HFFc6 (cell line): ENCODE measurements at regions not wholly inside any gene's neighbourhood (a gene's known extent, or its start where the extent isn't known, plus 50 kb on each side); places are given as distances from the start of the nearest gene placed in this dataset.

Source experiments
- DNase-seq: peaks from one replicate; pipeline ENCODE4 v3.0.0-alpha.2; 2018
- H3K27ac Mint-ChIP-seq: 2 replicates; pipeline ENCODE4 v1.8.0; 2020; ENCODE audit warnings: mild to moderate bottlenecking, mixed read lengths
- H3K27me3 Mint-ChIP-seq: 2 replicates; pipeline ENCODE4 v1.8.0; 2021; ENCODE audit warnings: mild to moderate bottlenecking, moderate library complexity, mixed read lengths; ENCODE audit not compliant: insufficient read depth
- H3K36me3 Mint-ChIP-seq: 2 replicates; pipeline ENCODE4 v1.8.0; 2021; ENCODE audit warnings: low read depth, mixed read lengths
- H3K4me1 Mint-ChIP-seq: 2 replicates; pipeline ENCODE4 v1.8.0; 2020; ENCODE audit warnings: low read depth, mixed read lengths
- H3K4me3 Mint-ChIP-seq: 2 replicates; pipeline ENCODE4 v1.8.0; 2020; ENCODE audit warnings: mild to moderate bottlenecking, moderate library complexity, mixed read lengths
- H3K9me3 Mint-ChIP-seq: 2 replicates; pipeline ENCODE4 v1.8.0; 2020; ENCODE audit warnings: mild to moderate bottlenecking, mixed read lengths
- CTCF ChIP-seq: fragments of 200-600 bp; sonication (generic); IDR thresholded peaks from 2 replicates; pipeline ENCODE4 v1.5.0; 2021; ENCODE audit warnings: antibody characterized with exemption, mild to moderate bottlenecking

GRCh38 chr2:120576509-120577474, 158.9 kb upstream of the GLI2 start:
- Mint-ChIP-seq H3K36me3 (no peaks in the 10 kb centered on the region), H3K27me3 (peaks cover 16% of the 10 kb centered on the region)

GRCh38 chr2:120577721-120578295, 157.9 kb upstream of the GLI2 start:
- no peak overlapping the region for H3K4me3 Mint-ChIP-seq
- DNase-seq: no peak
- peaks cover 18% of the 10 kb centered on the region for H3K27me3 Mint-ChIP-seq
- H3K36me3 Mint-ChIP-seq: peaks cover 4% of the 10 kb centered on the region
- H3K9me3 Mint-ChIP-seq: peaks cover 4% of the 10 kb centered on the region
- no peak overlapping the region for H3K27ac Mint-ChIP-seq
- no peak for TF ChIP-seq CTCF
- no peaks in the 10 kb centered on the region for H3K4me1 Mint-ChIP-seq

More at GRCh38 chr2:120576509-120577474, 158.9 kb upstream of the GLI2 start:
- Mint-ChIP-seq H3K4me1 (no peaks in the 10 kb centered on the region), H3K4me3 (peak overlapping the region; percentile 12; the same call in 1 of the 2 replicates), H3K9me3 (no peaks in the 10 kb centered on the region), H3K27ac (peak overlapping the region; percentile 17; the same call in 1 of the 2 replicates)
- TF ChIP-seq CTCF: no peak
- peak; percentile 11 for DNase-seq

- peaks cover 16% of the 10 kb centered on the region for H3K27me3 Mint-ChIP-seq
- H3K4me3 Mint-ChIP-seq: no peak overlapping the region
- H3K9me3 Mint-ChIP-seq: peaks cover 13% of the 10 kb centered on the region
- H3K36me3 Mint-ChIP-seq: peaks cover 13% of the 10 kb centered on the region
- TF ChIP-seq CTCF: no peak
- no peak for DNase-seq
- no peaks in the 10 kb centered on the region for H3K4me1 Mint-ChIP-seq
- no peak overlapping the region for H3K27ac Mint-ChIP-seq
Observed at GRCh38 chr2:120578576-120579352, 156.9 kb upstream of the GLI2 start.

- no peaks in the 10 kb centered on the region for H3K4me1 Mint-ChIP-seq
- no peak overlapping the region for H3K27ac Mint-ChIP-seq
- H3K9me3 Mint-ChIP-seq: peaks cover 27% of the 10 kb centered on the region
- DNase-seq: no peak
- no peak overlapping the region for H3K4me3 Mint-ChIP-seq
- peaks cover 23% of the 10 kb centered on the region for H3K36me3 Mint-ChIP-seq
- peaks cover 16% of the 10 kb centered on the region for H3K27me3 Mint-ChIP-seq
- TF ChIP-seq CTCF: no peak
Observed at GRCh38 chr2:120579916-120580685, 155.6 kb upstream of the GLI2 start.

GRCh38 chr2:120580709-120581108, 155.0 kb upstream of the GLI2 start:
- H3K4me3 Mint-ChIP-seq: no peak overlapping the region

More at GRCh38 chr2:120580709-120581108, 155.0 kb upstream of the GLI2 start:
- Mint-ChIP-seq H3K4me1 (no peaks in the 10 kb centered on the region), H3K27ac (no peak overlapping the region), H3K36me3 (peaks cover 29% of the 10 kb centered on the region), H3K9me3 (peaks cover 33% of the 10 kb centered on the region), H3K27me3 (peaks cover 16% of the 10 kb centered on the region)
- TF ChIP-seq CTCF: no peak
- DNase-seq: no peak
